Islet precursor cell (in vitro differentiated cells): ENCODE measurements at regions not wholly inside any gene's neighbourhood (a gene's known extent, or its start where the extent isn't known, plus 50 kb on each side); places are given as distances from the start of the nearest gene placed in this dataset.
"Not testable (repeated sequence)": the region's sequence is repeated elsewhere in the genome, so short reads cannot be mapped to it uniquely, and the experiment has no call there.

Source experiments
- DNase-seq: peaks from one replicate; pipeline ENCODE4 v3.0.0-alpha.2; 2018

GRCh38 chr5:15168358-15168757 is 296.8 kb upstream of the ANKH start:
- no peak for DNase-seq

- no peak for DNase-seq
Measured at GRCh38 chr5:15160091-15160490, 288.5 kb upstream of the ANKH start.

DNA sequence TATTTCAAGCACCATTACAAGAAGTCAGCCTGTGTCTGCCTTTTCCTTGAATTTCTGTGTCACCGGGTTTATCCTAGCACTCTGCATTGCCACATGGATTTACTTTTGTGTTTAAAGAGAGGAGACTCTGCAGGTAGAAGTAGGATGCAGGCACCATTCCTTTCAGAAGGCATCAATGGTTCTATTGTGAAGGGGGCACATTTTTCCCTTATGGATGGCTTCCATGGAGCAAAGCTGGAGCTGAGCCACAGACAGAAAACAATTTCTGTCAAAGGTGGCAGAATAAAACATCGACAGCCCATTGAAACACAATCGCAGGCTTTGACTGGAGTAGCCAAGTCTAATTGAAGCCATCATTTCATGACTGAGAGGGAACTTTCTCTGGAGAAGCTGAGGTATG is 288.0 kb upstream of the ANKH start:
- DNase-seq = no peak

GRCh38 chr5:15142458-15142857 is 270.9 kb upstream of the ANKH start:
- no peak for DNase-seq

GRCh38 chr5:15137414-15137813 is 265.8 kb upstream of the ANKH start:
- DNase-seq = no peak

DNA sequence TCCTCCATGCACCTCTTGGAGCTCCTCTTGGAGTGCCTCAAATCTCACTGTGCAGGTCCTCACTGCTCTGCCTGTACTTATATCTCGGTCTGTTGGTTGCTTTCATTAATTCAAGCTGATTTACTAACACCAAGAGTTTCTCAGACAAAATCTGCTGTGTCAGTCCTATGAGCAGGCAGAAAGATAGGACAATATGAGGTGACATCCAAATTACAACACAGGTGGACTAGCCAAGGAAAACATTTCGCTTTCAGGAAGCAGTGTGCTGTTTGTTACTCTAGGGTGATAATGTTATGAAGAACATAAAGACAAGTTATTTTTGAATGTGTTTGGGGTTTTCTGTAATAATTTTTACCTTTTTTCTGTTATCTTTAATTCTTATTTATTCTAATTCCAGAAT is 264.1 kb upstream of the ANKH start:
- no peak for DNase-seq

- no peak for DNase-seq
Measured at GRCh38 chr5:15133456-15133965, 261.9 kb upstream of the ANKH start.

GRCh38 chr5:15132816-15133405 is 261.3 kb upstream of the ANKH start:
- no peak for DNase-seq

GRCh38 chr5:15131909-15132308 is 260.3 kb upstream of the ANKH start:
- DNase-seq = no peak

- no peak for DNase-seq
Measured at GRCh38 chr5:15124871-15125568, 253.4 kb upstream of the ANKH start.

DNA sequence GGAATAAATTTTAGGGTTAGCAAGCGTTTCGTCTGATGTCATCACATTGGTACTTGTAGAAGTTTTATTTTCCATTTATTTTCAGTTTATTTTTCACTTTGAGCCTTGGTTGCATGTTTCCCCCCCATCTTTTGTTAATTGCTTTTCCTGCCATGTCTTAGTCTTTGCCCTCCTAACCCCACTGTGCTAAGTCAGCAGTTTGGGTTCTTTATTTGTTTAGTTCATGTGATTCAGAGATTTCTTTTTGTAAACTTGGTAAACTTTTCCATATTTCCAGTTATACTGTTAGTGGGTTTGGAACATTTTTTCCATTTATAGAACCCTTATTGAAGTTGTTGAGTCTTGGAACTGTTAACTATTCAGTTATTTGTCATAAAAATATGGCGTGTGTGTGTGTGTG is 252.9 kb upstream of the ANKH start:
- no peak for DNase-seq

DNA sequence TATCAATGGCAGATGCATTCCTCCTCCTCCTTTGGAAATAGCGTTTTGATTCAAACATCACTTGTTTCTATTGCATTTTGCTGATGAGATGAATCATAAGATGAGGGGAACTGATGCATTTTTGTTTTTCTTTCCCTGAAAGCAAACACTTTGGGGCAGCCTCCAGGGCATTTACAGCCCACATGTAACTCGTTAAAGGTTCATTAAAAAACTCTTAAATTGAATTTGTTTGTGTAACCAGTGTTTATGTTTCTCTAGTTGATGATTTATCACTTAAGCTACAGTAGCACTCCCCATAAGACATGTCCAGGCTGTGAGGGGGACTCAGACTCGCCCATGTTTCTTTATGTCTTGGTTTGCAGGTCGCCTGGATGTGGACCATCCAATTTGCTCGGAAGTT is 246.1 kb upstream of the ANKH start:
- no peak for DNase-seq

GRCh38 chr5:15116996-15117395 is 245.4 kb upstream of the ANKH start:
- no peak for DNase-seq

- DNase-seq = no peak
Measured at GRCh38 chr5:15106530-15107283, 235.1 kb upstream of the ANKH start.

- peak; percentile 78 for DNase-seq
Measured at GRCh38 chr5:15105799-15106393, 234.3 kb upstream of the ANKH start.

GRCh38 chr5:15103864-15104263 is 232.3 kb upstream of the ANKH start:
- no peak for DNase-seq

GRCh38 chr5:15103130-15103529 is 231.6 kb upstream of the ANKH start:
- DNase-seq = no peak

DNA sequence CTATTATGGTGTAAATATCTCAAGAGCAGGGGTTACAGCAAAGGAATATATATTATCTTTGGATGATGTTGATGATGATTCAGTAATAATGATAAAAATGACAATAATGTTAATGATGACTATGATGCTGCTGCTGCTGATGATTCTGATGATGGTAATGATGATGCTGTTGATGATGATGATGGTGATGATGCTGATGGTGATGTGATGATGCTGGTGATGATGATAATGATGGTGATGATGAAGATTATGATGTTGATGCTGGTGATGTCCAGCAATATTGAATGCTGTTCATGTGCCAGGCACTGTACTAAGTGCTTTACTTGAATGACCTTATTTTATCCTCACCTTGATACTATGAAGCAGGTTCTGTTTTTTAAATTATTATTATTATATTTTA is 226.0 kb upstream of the ANKH start:
- DNase-seq = no peak

GRCh38 chr5:15096686-15097085 is 225.1 kb upstream of the ANKH start:
- not testable (repeated sequence) for DNase-seq

- DNase-seq = no peak
Measured at GRCh38 chr5:15092801-15093200, 221.2 kb upstream of the ANKH start.

- DNase-seq = no peak
Measured at GRCh38 chr5:15085671-15086070, 214.1 kb upstream of the ANKH start.

DNA sequence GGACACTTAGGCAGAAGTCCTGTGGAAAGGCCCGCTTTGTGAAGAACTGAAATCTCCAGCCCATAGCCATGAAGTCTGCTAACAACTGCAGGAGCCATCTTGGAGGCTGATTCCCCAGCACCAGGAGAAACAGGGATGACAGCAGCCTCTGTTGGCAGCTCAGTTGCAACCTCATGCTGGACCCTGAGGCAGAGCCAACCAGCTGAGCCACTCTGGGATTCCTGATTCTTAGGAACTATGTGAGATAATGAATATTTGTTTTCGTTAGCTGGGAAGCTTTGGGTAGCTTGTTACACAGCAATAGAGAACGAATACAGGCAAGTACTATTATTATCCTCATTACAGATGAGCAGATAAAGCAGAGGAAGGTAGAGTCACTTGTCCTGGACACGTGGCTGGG is 210.5 kb upstream of the ANKH start:
- DNase-seq = no peak

DNA sequence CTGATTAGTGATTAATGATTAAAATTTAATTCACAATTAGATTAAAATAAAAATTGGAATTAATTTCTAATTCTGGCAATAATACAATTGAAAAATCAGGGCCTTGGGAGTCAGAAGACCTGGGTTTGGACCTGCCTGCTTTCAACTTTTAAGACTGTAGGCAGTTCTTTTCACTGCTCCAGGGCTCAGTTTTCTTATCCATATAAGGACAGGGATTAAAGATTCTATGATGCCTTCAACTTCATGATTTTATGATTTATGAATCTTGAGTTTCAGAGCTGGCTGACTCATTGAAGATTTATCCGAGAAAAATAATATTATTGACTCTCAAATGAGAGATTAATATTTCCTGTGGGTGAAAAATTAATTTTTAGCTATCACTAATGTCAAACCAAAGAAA is 208.6 kb upstream of the ANKH start:
- no peak for DNase-seq

DNA sequence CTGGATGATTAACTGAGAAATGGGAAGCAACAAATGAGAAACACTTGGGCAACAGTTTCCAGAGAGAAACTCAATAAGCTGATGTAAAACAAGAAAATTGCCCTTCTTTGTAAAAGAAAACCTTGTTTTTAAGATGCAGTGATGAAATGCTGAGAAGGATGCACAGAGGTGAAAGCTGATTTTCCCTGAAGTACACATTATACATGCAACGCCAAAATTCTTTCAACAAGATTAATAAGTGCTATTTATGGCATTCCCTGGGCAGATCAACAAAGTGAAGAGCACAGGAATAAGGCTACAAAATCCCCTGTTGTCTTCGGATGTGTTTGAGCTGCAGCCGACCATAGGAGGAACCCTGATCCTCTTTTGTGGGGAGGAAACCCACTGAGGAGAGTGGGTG is 208.0 kb upstream of the ANKH start:
- no peak for DNase-seq
